GM18858 (cell line): ENCODE measurements at regions not wholly inside any gene's neighbourhood (a gene's known extent, or its start where the extent isn't known, plus 50 kb on each side); places are given as distances from the start of the nearest gene placed in this dataset.
"Not testable (repeated sequence)": the region's sequence is repeated elsewhere in the genome, so short reads cannot be mapped to it uniquely, and the experiment has no call there.

Experiments
- ATAC-seq: cut with Tn5 transposase; IDR thresholded peaks from one replicate; pipeline ENCODE4 v1.9.1; 2021; ENCODE audit not compliant: unreplicated experiment

DNA sequence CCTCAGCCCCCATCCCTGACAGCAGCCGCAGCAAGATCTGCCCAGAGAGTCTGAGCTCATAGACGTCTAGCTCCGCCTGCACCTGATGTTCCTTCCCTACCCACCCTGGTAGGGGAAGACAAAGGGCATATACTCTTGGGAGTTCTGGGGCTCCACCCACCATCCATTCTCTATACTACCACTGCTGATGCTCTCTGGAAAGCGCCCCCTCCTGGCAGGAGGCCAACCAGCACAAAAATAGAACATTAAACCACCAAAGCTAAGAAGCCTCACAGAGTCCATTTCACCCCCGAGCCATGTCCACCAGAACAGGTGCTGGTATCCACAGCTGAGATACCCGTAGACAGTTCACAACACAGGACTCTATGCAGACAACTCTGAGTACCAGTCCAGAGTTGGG is 662.6 kb upstream of the FAM98A start:
- no peak for ATAC-seq

DNA sequence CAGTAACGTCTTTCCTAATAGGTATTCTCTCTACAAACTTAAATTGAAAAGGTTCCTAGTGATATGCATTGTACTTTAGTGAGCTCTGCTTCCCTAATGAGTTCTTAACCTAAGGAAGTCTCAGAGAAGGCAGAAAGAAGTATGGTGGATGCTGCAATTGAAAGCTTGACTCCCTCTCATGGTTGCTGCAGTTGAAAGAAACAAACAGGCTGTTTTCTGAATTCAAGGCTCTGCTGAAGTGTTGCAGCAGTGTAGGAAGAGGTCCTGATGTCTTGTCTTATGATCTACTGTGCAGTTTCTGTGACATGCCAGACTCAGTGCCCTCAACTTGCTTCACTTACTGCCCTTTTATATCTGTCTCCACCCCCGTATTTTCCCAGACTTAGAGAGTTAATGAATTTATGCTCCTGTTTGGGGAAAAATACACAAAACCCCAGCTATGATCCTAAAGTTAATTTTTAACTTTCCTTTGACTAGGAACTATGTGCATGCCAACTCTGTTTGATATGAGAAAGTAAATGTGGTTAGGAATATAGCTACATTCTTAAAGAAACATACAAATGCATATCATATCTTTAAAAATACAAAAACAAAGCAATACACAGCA is 655.3 kb upstream of the FAM98A start:
- ATAC-seq, result no peak

DNA sequence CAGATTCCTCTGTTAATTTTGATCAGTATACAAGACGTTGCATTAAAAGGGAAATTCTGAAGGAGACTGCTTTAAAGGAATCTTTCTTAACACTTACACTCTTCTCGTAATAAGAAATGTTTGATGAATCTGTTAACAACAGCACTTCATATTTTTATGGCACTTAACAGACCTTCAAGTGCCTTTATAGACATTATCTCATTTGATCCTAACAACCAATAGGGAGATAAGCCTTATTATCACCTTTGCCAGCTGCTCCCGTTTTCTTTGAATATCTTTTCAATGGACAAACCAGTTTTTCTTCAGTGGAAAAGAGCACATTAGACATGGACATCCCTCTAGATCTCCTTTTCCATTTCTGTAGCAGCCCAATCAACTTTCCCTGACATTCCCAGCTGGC is 653.0 kb upstream of the FAM98A start:
- no peak for ATAC-seq

DNA sequence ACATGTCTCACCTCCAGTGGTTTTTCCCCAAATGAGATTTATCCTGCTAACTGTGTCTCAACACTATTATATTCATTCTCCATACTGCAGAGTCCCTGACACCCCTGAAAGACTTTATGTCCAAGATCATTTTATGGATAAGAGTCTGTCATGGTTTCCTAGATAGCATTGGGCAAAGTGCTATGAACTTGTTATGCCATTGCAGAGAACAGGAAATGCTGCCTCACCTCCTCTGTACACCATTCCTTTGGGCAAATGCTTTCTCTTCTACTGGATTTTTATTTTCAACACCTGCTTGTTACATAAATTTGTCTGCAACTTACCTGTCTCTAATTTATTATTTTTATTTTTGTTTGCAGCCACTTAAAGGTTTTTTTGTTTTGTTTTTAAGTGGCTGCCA is 652.5 kb upstream of the FAM98A start:
- ATAC-seq, result no peak

DNA sequence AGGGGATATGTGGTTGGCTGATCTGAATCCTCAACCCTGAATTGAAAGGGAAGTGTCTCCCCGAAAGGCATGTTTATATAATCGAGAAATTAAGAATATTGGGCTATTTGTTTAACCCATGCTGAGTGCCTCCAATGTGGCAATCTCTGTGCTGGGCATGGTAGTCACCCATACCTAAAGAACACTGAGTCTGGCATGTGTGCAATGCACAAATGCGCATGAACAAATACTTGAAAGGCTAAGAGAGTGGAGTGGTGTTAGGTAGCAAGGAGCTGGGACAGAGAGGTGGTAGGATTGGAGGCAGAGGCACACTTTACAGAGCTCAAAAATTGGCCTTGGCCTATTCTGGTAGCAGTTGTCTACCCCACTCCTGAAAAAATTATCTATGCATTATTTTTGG is 645.1 kb upstream of the FAM98A start:
- ATAC-seq, result no peak

DNA sequence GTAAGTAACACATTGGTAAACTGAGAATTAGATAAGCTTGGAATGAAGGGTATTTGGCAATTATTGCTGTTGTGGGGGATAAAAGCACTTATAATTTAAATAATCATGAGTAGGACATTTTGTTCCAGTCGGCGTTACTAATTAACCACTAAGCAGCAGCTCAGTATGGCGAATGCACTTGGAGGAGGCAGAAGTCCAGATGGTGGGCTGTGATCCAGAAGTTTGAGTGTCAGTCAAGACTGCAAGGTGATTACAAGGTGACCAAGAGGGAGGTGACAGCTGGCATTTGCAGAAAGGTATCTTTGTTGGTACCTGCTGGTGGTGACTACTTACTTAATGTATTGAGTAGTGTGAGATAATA is 643.6 kb upstream of the FAM98A start:
- no peak for ATAC-seq

DNA sequence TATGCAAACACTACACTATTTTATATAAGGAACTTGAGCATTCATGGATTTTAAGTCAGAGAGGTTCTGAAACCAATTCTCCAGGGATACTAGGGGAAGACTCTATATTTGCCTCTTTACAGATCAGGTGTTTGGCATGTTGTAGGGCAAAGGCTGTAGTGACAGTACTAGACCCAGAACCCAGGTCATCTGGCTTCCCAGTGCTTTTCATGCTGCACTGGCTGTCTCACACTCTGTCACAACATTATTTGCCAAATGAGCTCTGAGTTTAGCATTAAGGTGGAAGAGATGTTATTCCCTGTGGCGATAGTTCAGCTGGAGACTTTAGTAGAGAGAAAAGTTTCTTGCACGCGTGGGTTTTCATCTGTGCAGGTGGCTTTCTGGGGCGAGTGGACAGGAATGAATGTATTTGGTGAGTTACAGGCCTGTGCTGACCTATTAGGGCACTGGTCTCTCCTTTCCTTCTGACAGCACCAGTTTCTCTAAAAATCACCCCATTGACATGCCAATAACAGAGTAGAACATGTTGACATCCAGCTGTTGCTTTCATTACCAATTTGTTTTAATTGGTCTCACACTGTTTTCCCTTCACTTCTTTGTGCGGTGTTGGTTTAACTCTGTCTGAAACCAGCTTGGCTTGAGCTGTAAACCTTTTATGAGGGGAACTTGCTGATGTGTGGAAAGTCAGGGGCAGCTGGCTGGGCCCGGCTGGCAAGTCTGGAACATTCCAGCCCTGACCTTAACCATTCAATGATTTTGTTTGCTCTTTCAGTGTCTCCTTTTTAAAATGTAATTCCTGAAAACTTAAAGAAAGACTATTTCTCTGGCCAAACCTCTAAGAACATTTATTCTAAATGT is 643.0 kb upstream of the FAM98A start:
- ATAC-seq, result no peak

DNA sequence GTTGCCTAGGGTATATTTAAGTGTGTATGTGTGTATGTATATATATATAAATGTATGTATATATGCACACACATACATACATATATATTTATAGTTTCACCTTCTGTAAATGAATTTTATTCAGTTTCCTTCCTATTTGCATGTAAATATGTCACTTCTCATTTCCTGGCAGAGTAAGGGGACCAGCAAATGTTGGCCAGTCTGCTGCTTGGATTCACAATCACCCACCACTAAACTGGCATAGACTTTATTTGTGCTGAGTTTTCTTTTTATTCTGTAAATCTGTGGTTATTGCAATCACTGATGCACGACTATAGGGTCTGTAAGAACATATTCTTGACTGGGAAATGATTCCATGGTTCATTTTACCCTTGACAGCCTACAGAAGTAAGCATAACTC is 640.4 kb upstream of the FAM98A start:
- ATAC-seq, result no peak

DNA sequence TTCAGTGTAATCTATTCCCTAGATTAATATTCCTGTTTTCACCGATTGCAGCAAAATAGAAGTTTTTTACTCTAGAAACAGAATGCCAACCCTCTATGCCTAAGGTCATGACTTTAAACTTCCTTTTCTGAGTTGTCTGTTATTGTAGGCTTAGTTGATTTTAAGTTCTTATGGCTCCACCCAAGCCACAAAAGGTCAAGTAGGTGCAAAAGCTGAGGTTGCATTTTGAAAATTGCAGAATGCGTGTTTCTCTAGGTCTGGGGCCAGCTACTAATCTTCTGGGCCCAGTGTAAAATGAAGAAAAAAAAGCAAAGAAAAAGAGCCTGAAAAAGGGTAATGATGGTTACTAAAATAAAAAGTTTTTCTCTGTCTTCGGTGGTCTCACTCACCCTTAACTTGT is 635.7 kb upstream of the FAM98A start:
- ATAC-seq, result no peak

DNA sequence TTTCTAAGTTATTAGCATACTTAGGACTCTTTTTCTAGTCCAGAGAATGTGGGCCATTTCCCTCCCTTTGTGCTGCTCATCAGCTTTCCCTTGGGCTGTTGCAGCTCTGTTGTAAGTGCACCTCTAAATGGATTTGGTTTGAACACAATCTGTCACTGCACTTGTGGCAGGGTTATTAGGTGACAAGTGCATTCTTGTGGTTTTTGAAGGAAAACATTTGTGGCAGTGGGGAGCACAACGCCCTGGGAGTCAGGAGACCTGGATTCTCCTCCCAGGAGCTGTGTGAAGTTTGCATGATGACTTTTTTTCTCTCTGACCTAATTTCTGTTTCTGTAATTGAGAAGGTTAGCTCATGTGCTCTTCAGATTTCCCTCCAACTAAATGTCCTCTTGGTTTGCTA is 630.9 kb upstream of the FAM98A start:
- no peak for ATAC-seq

DNA sequence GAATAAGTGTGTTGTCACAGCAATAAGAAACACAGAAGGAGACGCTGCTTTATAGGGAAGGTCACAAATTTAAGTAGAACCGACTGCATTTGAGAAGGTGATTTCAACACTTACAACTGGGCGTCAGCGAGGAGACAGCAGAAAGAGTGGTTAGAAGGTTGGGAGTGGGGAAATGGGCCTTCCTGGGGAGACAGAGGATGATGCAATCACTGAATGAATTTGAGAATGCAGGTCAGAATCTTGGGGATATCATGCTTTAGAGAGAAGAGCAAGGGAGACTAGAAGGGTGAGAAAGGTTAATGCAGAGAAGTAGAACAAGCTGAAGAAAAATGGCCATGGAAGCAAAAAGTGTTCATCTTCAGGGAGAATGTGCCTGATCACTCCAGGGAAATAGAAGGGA is 616.1 kb upstream of the FAM98A start:
- ATAC-seq, result no peak

DNA sequence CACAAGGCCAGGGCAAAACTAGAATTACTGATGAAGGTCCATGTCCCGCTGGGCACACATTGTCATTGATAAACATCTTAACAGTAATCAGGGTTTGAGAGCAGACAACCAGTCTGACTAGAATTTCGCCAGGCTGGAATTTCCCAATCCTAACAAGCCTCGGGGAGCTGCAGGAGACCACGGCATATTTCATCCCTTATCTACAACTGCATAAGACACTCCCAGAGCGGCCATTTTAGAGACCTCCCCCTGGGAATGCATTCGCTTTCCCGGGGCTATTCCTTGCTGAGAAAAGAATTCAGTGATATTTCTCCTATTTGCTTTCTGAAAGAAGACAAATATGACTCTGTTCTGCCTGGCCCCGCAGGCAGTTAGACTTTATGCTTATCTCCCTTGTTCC is 611.3 kb upstream of the FAM98A start:
- not testable (repeated sequence) for ATAC-seq

DNA sequence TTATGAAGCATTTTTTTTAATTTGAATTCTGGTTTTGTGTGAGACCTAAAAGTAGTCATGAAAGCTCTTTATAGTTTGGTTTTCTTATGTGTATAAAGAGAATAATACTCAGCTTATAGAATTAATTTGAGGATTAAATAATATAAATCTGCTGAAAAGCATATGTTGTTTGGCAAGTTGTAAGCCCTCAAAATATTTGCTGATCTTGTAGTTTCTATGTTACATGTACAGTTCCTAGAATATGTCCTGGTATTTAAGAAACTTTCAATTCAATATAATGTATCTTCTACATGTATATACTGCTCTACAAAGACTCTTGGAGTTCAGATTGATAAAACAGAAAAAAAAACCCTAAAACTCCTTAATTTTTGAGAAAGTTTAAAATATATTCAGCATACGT is 605.5 kb upstream of the FAM98A start:
- no peak for ATAC-seq

DNA sequence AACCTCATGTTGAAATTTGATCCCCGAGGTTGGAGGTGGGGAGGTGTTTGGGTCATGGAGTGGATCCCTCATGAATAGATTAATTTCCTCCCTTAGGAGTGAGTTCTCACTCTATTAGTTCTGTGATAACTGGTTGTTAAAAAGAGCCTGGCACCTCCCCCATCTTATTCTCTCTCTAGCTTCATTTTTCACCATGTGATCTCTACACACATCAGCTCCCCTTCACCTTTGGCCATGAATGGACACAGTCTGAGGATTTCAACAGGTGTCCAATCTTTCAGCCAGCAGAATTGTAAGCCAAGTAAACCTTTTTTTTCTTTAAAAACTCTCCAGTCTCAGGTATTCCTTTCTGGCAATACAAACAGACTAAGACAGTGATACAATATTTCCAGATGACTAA is 602.0 kb upstream of the FAM98A start:
- ATAC-seq, result no peak

DNA sequence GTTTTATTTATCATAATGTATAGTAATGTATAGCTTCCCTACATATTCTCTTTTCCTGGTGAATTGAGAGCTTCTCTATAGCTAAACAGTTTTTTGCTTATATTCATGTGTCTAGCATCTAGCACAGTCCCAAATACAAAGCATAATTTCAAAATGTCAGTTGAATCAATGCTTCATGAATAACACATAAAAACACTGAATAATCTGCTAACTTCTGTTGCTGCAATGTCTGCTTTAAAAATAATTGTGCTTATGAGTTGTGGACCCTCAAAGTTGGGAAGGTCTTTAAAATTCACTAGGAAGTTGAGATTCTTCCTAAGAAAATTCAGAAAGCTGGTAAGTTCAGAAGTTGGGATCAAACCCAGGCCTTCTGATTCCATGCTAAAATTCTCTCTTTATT is 600.9 kb upstream of the FAM98A start:
- ATAC-seq, result no peak

DNA sequence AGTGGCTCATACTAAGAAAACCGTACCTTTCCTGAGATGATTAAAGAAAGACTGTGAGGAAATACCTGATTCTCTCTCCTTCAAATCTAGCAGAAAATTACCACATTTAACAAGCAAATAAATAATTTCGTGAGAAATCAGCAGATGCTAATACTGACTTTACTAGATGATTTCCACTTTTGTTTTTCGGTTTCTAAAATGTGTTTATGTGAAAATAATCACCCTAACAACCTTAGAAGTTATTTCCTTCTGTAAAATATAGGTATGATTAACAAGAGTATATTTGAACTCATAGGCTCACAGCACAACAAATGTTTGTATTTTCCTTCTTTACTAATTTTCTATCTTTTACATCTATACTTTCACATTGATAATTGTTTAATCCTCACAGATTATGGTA is 594.1 kb upstream of the FAM98A start:
- ATAC-seq, result no peak

DNA sequence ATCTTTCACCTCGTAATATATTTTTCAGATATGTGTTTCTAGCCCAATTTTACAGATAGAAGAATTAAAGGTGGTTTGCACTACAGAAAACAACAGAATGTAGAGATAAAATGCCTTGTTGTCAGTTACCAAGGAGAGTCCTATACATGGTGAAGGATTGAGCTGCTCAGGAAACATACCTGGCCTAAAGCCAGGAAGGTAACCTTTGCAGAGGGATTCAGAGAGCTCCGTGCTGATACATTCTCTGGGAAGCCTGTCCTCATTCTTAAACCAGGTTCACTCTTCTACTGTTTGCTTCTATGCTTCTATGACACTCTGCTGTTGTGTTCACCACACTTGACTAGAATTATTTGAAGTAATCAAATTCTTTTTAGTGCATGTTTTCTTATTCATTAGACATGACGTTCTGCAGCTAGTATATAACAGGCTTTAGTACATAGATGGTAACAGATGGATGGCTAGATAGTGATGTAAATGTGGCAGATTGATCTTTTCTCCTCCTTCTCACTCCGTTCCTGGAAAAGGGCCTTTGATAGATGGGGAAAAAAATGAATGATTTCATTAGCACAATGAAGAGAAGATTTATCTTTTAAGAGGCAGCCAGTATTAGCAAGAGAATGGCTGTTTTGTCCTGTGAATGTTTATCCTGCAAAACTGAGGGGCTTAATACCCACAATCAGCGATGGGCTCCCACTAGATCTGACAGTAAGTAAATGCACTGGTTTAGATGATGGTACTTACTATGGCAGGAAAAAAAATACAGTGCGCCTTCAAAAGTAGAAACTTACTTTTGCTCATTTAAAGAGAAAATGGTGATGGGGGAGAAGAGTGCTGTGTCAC is 589.6 kb upstream of the FAM98A start:
- ATAC-seq, result no peak

DNA sequence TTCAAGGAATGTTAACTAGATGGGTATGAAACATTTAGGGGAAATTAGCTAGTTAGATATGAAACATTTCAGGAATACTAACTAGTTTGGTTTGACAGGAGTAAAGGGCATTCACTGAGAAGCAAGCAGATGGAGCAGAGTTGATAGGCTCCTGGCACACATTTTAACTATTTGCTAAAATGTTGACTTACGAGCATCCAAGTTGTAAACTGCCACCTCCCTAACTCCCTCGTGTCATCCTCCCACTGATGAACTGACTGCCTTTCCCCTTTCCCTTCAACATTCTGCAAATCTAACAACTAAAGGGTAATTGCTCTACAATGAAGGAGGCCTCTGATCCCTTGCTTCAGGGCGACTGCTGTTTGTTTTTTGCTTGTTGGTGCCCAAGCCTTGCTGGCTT is 580.4 kb upstream of the FAM98A start:
- ATAC-seq, result no peak

DNA sequence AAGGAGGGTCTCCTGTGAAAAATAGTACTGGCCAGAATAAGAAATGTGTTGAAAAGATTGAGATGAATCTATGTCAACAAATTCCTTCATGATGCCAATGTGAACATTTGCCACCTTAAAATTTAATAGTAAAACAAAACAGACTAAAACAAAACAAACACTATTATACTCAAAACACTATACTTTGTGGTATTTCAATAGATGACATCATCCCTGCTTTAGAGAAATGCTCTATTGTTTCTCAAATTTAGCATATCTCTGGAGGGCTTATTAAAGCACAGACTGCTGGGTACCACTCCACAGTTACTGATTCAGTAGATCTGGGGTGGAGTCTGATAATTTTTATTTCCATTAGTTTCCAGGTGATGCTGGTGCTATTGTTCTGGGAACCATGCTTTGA is 579.4 kb upstream of the FAM98A start:
- no peak for ATAC-seq

DNA sequence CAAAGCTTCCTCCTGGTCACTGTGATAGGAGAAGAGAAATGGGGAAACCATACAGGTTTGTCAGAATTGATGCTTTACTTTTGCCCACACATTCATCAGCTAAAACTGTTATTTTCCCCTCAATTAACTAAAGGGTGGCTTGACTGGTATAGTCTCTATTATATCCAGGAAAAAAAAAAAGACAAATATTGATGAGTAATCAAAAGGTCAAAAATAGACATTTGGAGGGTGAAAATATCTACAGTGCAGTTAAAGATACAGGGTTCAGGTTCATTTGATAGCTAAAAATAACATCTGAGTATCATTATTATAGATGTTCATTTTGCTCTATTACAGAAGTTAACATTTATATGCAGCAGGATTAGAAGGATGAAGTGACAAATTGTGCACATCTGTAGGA is 577.6 kb upstream of the FAM98A start:
- ATAC-seq, result no peak

DNA sequence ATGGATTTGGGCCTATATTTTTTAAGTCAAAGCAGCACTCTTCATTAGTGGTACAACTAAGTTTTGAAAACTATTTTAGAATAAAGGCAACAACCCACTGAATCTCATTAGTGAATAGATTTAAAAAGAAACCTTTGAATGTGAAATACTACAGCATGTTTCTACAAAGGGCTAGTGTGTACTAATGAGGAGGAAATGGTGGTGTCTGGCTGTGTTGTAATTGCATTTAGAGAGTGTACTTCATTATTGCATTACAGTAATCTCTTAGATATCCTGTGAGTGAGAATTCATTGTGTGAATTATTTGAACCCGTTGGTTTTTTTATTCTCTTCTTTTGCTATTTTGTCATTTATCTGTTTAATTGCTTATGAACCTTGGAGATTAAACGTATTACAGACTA is 575.4 kb upstream of the FAM98A start:
- no peak for ATAC-seq

DNA sequence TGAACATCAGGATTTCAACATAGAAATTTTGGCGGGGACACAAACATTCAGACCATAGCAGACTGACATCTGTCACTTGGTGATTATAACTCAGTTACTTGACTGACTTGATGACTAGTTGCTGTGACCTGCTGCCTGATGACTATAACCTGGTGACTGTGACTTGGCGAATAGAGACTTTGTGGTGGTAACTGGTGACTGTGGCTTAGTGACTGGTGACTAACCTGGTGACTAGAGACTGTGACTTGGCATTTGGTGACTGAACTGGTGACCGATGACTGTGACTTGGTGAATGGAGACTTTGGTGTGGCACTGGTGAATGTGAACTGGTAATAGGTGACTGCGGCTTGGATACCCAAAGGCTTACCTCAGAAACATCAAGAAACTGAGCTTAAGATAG is 563.1 kb upstream of the FAM98A start:
- ATAC-seq, result no peak
